HK-2 (cell line): ENCODE measurements at regions not wholly inside any gene's neighbourhood (a gene's known extent, or its start where the extent isn't known, plus 50 kb on each side); places are given as distances from the start of the nearest gene placed in this dataset.
"Not testable (repeated sequence)": the region's sequence is repeated elsewhere in the genome, so short reads cannot be mapped to it uniquely, and the experiment has no call there.

ENCODE experiments used
- DNase-seq: peaks from one replicate; pipeline ENCODE4 v3.0.0-alpha.2; 2018; ENCODE audit not compliant: unreplicated experiment

DNA sequence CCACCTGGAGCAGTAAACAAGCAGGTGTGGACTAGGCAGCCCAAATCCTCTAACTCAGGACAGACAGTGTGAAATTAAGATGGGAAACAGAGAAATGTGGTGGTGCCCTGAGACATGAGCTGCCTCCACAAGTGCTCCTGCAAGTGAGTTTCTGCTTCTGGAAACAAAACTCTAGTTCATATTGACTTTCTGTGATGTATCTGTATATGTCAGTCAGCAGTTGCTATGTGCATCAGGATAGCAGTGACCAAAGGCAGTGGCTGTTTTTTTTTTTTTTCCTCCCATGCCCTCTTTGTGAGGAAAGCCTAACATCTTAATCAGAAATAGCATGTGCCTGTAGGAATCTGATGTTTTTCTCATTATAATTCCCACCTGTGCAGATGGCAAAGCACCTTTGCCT is 318.4 kb upstream of the SEMA6A start:
- no peak for DNase-seq

GRCh38 chr5:116887104-116887503 is 312.5 kb upstream of the SEMA6A start:
- DNase-seq = no peak

- no peak for DNase-seq
Measured at GRCh38 chr5:116885825-116886224, 311.2 kb upstream of the SEMA6A start.

- DNase-seq = no peak
Measured at GRCh38 chr5:116883875-116884274, 309.3 kb upstream of the SEMA6A start.

DNA sequence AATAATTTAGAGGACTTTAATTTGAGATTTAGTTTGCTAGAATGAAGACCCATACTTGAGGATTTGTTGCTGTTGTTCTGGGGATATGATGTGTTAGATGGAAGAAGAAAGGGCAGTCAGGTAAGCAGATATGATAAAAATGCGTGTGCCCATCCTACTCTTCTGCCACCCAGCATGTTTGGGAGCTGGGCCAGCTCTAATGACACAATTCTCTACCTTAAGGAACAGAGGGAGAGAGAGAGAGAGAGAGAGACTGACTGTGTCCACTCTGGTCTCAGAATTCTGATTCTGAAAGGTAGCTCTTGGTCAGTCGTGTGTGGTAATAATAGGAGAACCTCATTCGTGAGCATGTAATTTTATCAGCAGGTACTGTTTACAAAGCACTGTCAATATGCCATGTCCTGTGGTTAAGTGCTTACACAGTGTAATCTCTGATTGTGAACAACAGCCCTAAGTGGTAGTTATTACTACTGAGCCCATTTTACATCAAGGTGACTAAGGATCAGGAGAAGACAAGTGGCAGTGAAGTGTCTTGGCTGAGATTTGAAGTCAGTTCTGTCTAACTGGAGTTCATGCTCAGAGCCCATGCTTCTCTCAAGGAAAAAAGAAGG is 307.4 kb upstream of the SEMA6A start:
- DNase-seq = no peak

DNA sequence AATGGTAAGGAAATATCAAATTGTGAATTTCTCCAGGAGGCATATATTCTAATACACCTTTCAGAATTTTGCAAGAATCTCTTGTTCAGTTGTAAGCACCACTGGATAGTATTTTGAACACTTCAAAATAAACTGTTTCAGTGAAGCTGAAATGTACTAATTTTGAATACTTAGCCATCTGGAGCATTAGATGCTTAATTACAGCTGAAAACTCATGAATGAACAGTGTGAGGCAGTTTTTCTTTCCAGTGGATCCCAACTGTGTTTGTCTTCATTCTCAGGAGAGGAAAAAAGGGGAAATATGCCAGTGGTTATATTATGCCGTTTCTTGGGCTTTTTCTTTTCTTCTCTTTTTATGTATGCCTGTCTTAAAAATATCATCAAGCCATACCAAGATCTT is 306.0 kb upstream of the SEMA6A start:
- DNase-seq = no peak

DNA sequence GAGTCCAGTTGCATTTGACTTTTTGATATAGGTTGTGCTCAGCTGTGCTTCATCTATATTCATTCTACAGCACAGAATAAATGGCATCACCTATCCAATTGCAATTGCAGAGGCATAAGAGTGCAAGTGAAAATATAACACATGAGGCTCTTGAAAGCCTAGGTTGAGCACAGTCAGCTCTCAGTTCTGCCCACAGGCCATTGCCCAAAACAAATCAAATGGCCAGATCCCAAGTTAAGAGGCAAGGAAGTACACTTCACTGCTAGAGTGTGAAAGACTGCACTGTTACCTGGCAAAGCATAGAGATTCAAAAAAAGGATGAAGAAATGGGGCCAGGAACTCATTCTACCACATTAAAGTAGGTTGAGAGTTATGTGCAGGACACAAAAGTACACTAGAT is 305.5 kb upstream of the SEMA6A start:
- DNase-seq = no peak

DNA sequence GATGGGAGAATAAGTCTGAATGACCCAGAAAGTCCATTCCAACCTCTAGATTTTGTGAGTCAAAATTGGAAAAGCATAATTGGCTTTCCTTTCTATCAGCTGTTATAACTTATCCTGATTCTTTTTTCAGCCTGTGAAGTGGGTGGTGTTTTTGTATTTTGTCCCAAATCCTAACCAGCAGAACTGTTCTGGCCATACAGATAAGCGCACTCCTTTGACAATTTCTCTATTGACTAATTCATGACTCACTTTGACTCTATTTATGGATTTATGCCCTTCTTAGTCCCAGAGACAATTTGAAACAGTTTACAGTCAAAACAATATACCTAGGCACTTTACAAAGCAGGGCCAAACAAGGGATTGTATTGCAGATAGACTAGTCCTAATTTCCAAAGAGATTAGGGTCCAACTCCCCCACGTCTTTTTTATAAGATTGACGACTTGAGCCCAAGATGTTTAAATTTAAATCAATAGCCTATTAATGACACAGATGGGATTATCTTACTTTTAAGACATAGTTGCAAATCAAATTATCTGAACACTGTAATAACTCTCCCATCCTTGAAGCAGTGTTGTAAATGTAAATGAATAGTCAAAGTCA is 301.7 kb upstream of the SEMA6A start:
- DNase-seq = no peak

- no peak for DNase-seq
Measured at GRCh38 chr5:116872986-116873385, 298.4 kb upstream of the SEMA6A start.

- no peak for DNase-seq
Measured at GRCh38 chr5:116872486-116872885, 297.9 kb upstream of the SEMA6A start.

DNA sequence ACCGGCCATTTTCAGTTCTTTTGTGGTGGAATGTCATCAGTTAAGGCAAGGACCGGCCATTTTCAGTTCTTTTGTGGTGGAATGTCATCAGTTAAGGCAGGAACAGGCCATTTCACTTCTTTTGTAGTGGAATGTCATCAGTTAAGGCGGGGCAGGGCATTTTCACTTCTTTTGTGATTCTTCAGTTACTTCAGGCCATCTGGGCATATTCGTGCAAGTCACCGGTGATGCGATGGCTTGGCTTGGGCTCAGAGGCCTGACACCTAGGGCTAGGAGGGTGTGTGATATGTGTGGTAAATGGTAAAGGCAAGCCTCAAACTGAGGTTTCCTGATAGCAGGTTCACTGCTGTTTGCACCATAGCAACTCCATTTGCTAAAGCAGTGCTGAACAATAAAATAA is 293.2 kb upstream of the SEMA6A start:
- DNase-seq = not testable (repeated sequence)

- DNase-seq = no peak
Measured at GRCh38 chr5:116865651-116866050, 291.0 kb upstream of the SEMA6A start.

- DNase-seq = no peak
Measured at GRCh38 chr5:116864838-116865190, 290.2 kb upstream of the SEMA6A start.

- no peak for DNase-seq
Measured at GRCh38 chr5:116864157-116864837, 289.7 kb upstream of the SEMA6A start.

- DNase-seq = no peak
Measured at GRCh38 chr5:116862632-116863455, 288.2 kb upstream of the SEMA6A start.

DNA sequence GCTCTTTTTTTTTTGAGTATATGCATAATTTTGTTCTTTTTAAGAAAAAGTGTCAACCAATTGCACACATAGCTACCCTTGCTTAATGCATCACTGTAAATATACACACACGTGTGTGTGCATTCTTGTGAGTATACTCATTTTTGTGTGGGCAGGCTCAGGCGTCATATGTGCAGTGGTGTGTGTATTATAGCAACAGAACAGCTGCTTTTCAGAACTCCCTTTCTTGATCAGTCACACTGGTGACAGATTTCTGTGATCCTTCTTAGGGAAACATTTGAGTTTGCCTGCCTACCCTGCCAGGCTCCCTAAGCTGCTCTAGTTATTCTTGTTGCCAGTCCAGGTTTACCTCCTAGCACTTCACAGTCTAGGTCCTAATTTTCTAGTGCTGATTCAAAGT is 287.0 kb upstream of the SEMA6A start:
- no peak for DNase-seq

DNA sequence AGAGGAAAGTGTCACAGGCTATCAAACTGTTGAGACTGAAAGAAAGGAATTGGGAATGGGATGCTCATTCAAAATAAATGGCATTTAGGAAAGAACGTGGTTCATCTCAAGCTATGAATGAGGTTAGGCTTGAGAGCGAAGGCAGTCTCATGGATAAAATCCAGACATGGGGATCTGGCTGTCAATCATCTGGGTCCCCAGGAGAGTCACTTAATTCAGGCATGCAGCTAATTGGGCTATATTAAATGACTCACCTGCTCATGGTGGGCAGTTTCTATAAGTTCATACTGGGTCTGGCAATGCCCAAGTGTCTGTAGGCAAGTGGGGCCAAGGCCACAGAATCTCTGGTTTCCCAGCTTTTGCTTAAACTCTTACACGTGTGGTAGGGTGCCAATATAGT is 286.5 kb upstream of the SEMA6A start:
- DNase-seq = no peak

DNA sequence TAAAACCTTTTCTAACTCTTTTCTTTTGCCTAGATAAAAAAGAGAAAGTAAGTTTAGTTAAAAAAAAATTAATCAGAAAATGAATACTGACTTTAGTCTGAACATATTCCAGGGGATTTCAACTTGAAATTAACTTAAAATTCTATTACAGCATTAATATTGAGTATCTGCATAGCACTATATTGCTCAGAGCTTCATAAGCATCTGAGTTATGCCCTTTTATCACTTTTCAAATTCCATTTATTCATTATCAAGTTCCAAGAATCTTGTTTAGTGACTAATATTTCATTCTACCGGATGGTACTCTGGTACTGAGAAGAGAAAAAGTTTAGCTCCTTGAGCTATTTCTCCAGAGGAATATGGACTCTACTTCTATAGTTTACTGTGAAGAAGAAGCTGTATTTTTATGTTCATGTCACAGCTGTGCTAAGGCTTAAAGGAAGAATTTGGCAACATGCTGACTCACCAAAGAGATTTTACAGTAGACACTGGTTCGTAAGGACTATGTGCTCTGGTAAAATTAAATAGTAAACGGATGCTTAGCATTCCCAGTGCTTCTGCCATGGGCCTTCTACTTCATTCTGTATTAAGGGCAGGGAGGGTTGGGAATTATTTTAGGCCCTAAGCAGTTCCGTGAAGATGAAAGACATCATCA is 285.2 kb upstream of the SEMA6A start:
- DNase-seq = no peak

GRCh38 chr5:116858705-116859333 is 284.2 kb upstream of the SEMA6A start:
- DNase-seq = no peak

- not testable (repeated sequence) for DNase-seq
Measured at GRCh38 chr5:116858020-116858419, 283.4 kb upstream of the SEMA6A start.

DNA sequence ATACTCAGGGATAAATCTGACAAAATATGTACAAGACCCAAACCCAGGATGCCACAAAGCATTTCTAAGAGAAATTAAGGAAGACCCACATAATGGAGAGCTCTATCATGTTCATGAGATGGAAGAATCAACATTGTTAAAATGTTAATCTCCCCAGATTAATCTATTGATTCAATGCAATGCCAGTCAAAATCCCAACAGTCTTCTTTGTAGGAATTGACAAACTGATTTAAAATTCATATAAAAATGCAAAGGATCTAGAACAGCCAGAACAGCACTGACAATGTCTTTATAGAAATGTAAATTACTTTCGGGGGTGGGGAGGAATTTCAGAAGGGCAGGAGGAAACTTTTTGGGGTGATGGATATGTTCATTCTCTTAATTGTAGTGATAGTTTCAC is 281.6 kb upstream of the SEMA6A start:
- no peak for DNase-seq

- DNase-seq = no peak
Measured at GRCh38 chr5:116853992-116854391, 279.4 kb upstream of the SEMA6A start.
